ENCODE measurements at regions not wholly inside any gene's neighbourhood (a gene's known extent, or its start where the extent isn't known, plus 50 kb on each side); places are given as distances from the start of the nearest gene placed in this dataset.

DNA sequence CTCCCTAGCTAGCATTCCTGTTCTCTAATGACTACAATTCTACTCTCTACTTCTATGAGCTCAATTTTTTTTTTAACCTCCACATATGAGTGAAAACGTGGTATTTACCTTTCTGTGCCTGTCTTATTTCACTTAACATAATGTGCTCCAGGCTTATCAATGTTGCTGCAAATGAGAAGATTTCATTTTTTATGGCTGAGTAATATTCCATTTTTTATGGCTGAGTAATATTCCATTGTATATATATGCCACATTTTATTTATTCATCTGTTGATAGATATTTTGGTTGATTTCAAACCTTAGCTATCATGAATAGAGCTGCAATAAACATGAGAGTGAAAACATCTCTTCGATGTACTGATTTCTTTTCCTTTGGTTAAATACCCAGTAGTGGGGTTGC lies 159.6 kb upstream of the TPK1 start:
- no peaks in the 10 kb centered on the region for H3K27me3 ChIP-seq
- H3K27ac ChIP-seq = no peak overlapping the region
- WGBS, 3 donors = 70 to 78% (median 71%) methylated on average over 2 of the region's 2 CpGs
- no peak for TF ChIP-seq POLR2A (IDR thresholded peaks at IDR 0.05)
- no peak for TF ChIP-seq EP300 (IDR thresholded peaks at IDR 0.05)
- TF ChIP-seq, protein P1, sequence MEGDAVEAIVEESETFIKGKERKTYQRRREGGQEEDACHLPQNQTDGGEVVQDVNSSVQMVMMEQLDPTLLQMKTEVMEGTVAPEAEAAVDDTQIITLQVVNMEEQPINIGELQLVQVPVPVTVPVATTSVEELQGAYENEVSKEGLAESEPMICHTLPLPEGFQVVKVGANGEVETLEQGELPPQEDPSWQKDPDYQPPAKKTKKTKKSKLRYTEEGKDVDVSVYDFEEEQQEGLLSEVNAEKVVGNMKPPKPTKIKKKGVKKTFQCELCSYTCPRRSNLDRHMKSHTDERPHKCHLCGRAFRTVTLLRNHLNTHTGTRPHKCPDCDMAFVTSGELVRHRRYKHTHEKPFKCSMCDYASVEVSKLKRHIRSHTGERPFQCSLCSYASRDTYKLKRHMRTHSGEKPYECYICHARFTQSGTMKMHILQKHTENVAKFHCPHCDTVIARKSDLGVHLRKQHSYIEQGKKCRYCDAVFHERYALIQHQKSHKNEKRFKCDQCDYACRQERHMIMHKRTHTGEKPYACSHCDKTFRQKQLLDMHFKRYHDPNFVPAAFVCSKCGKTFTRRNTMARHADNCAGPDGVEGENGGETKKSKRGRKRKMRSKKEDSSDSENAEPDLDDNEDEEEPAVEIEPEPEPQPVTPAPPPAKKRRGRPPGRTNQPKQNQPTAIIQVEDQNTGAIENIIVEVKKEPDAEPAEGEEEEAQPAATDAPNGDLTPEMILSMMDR (IDR thresholded peaks at IDR 0.05) = no peak
- no peaks in the 10 kb centered on the region for H3K9me3 ChIP-seq
- intact Hi-C loops (cut with DNase I) = no loop called here
- DNase-seq = no peak
- no peaks in the 10 kb centered on the region for H3K36me3 ChIP-seq
- H3K4me3 ChIP-seq = no peak overlapping the region
- H3K4me1 ChIP-seq (ENCODE audit: insufficient read depth) = no peaks in the 10 kb centered on the region

DNA sequence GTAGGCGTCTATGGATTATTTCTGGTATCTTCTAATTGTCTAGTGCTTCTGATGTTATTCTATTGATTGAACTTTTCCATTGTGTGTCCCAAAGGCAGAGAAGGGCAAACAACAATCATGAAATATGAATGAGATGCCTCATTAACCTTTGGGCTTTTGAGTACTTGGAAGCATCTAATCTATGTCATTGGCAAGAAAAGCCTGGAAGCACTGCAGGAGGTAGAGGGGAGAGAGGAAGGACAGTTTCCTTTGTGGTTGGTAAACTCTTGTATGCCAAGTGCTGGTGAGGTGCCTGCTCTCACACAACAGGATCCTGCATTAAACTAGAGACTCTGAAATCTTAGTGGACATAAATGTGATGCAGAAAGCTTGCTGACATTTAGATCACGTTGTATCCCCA lies 155.2 kb upstream of the TPK1 start:
- DNase-seq = no peak
- TF ChIP-seq POLR2A (IDR thresholded peaks at IDR 0.05) (no peak), EP300 (IDR thresholded peaks at IDR 0.05) (no peak)
- TF ChIP-seq, protein P1 (IDR thresholded peaks at IDR 0.05) = no peak
- Histone ChIP-seq H3K36me3 (no peaks in the 10 kb centered on the region), H3K27ac (no peak overlapping the region), H3K27me3 (no peaks in the 10 kb centered on the region), H3K4me3 (no peak overlapping the region), H3K4me1 (ENCODE audit: insufficient read depth) (no peaks in the 10 kb centered on the region), H3K9me3 (no peaks in the 10 kb centered on the region)
- intact Hi-C loops (cut with DNase I) = no loop called here
- 21 to 57% (median 48%) methylated on average over 2 of the region's 2 CpGs for WGBS, 3 donors

DNA sequence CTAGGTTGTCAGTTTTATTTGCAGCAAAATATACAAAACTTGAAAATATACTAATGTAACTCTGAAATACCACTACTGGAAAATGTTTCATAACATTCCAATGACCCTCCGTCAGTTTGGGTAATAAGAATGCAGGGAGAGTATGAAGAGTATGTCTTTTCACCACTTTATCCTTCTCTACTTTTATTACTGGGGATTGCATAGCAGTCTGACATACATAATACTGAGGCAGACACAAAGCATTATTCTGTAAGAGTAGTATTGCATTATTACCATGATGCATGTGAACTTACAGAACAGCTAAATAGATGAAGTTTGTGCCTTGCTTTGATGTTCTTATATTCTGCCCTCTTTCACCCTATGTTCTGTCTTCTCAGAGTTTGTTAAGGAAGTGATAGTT lies 151.8 kb upstream of the TPK1 start:
- H3K9me3 ChIP-seq = no peaks in the 10 kb centered on the region
- no peaks in the 10 kb centered on the region for H3K36me3 ChIP-seq
- TF ChIP-seq, protein P1 (IDR thresholded peaks at IDR 0.05) = no peak
- TF ChIP-seq EP300 (IDR thresholded peaks at IDR 0.05) (no peak), POLR2A (IDR thresholded peaks at IDR 0.05) (no peak)
- WGBS, 3 donors = 63 to 78% (median 70%) methylated on average over 1 of the region's 1 CpG
- H3K4me3 ChIP-seq = no peak overlapping the region
- no peaks in the 10 kb centered on the region for H3K27me3 ChIP-seq
- intact Hi-C loops (cut with DNase I) = no loop called here
- H3K4me1 ChIP-seq (ENCODE audit: insufficient read depth) = no peaks in the 10 kb centered on the region
- H3K27ac ChIP-seq = no peak overlapping the region
- DNase-seq = no peak

DNA sequence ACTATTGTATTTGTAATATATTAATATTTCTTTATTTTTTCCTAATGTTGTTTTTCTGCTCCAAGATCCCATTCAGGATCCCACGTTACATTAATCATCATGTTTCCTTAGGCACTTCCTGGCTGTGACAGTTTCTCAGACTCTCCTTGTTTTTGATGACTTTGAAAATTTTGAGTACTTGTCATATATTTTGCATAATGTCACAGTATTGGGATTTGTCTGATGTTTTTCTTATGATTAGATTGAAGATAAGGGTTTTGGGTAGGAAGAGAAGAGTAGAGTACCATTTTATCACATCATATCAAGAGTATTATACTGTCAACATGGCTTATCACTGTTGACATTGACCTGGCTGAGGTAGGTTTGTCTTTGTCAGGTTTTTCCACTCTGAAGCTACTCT lies 146.3 kb upstream of the TPK1 start:
- intact Hi-C loops (cut with DNase I) = no loop called here
- H3K9me3 ChIP-seq = no peaks in the 10 kb centered on the region
- no peak overlapping the region for H3K4me3 ChIP-seq
- no peak for DNase-seq
- H3K4me1 ChIP-seq (ENCODE audit: insufficient read depth) = no peaks in the 10 kb centered on the region
- WGBS, 3 donors = 0 to 63% (median 22%) methylated on average over 1 of the region's 1 CpG
- H3K36me3 ChIP-seq = no peaks in the 10 kb centered on the region
- H3K27ac ChIP-seq = no peak overlapping the region
- H3K27me3 ChIP-seq = no peaks in the 10 kb centered on the region
- TF ChIP-seq, protein P1 (IDR thresholded peaks at IDR 0.05) = no peak
- no peak for TF ChIP-seq EP300 (IDR thresholded peaks at IDR 0.05)

DNA sequence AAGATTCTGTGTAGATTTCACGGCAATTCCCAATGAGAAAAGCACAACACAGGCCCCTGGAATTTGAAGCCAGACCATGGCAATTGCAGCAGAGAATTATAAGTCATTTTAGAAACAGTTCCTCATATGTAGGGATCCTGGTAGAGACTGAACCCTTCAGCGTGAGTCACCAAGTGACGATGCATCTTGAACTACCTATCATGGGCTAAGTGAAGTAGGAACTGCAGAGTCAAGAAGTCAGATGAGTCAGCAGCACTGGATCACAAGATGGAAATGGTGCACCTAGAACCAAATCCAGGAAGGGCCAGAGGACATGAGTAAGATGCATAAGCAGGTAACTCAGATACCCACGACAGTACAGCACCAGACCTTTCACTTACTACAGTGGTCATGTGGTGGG lies 140.0 kb upstream of the TPK1 start:
- TF ChIP-seq, protein P1 (IDR thresholded peaks at IDR 0.05) = no peak
- TF ChIP-seq EP300 (IDR thresholded peaks at IDR 0.05) (no peak), POLR2A (IDR thresholded peaks at IDR 0.05) (no peak)
- H3K9me3 ChIP-seq = no peaks in the 10 kb centered on the region
- 67 to 71% (median 70%) methylated on average over 4 of the region's 4 CpGs for WGBS, 3 donors
- no peak overlapping the region for H3K4me3 ChIP-seq
- no peaks in the 10 kb centered on the region for H3K4me1 ChIP-seq (ENCODE audit: insufficient read depth)
- H3K27me3 ChIP-seq = no peaks in the 10 kb centered on the region
- no peak overlapping the region for H3K27ac ChIP-seq
- intact Hi-C loops (cut with DNase I) = no loop called here
- DNase-seq = no peak
- H3K36me3 ChIP-seq = no peaks in the 10 kb centered on the region
